HG02763 (cell line): ENCODE measurements at regions not wholly inside any gene's neighbourhood (a gene's known extent, or its start where the extent isn't known, plus 50 kb on each side); places are given as distances from the start of the nearest gene placed in this dataset.
"Not testable (repeated sequence)": the region's sequence is repeated elsewhere in the genome, so short reads cannot be mapped to it uniquely, and the experiment has no call there.

Experiments
- ATAC-seq: cut with Tn5 transposase; IDR thresholded peaks from one replicate; pipeline ENCODE4 v1.9.1; 2021; ENCODE audit warnings: mild to moderate bottlenecking, moderate library complexity; ENCODE audit not compliant: unreplicated experiment

DNA sequence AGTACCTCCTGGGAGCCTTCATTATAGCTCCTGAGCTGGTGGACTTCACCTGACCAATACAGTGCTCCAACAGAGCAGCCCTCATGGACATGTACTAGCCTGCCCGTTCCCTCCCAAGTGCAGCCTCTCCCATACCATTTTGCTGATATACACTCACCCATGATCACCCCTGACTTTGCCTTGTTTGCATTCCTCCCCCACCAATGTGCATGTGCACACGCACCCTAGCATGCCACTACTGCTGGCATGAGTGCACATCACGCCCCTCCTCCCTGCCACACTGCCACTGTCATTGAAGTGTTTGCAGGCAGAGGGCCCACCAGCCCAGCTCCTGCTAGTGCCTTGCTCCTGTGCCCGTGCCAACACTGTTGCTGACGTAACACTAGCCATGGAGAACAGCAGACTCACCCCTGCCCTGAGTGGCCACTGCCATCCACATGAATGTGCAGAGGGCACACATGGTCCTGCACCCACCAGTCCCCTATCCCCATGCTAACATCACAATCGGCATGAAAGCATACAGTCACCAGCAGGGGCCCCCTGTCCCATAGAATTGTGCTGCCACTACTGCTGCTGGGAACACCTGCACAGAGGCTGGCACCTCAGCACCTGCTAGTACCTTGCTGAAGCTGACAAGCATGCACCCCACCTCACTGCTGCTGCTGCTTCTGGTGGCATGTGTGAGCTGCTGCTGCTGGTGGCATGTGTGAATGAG lies 110.3 kb downstream of the SINHCAF start:
- ATAC-seq: no peak

GRCh38 chr12:31216479-31216878 lies 109.5 kb downstream of the SINHCAF start:
- no peak for ATAC-seq

DNA sequence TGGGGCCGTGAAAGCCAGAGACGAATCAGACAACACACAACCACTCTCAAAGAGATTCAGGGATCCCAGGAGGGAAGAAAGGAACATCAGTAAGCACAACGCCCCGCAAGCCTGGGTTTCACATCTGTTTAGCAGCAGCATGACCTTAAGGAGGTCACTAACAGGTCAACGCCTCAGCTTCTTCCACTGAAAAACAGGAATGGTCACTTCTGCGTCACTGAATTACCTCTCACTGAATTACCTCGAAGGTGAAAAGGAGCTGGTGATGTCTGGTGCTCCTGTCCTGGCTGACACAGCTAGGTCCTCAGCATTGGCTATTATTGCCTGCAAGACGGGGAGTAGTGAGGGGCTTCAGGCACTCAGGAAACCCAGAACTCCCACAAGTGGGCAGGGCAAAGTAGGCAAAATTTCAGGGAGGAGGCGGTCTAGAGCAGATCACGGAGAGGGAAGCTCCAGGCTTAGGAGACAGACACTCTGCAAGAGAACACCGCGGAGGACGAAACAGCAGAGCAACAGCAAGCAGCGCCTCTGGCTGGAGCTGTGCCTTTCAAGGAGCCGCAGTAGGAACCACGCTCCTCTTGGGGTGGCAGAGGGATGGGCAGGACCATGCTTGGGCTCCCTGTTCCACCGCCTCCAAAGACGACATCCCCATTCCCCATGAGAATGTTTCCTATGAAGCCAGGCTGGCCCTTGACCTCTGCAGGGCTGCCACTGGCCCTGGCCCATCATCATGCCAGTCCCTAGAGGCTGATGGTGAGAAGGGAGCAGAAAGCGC lies 108.4 kb downstream of the SINHCAF start:
- ATAC-seq: no peak

DNA sequence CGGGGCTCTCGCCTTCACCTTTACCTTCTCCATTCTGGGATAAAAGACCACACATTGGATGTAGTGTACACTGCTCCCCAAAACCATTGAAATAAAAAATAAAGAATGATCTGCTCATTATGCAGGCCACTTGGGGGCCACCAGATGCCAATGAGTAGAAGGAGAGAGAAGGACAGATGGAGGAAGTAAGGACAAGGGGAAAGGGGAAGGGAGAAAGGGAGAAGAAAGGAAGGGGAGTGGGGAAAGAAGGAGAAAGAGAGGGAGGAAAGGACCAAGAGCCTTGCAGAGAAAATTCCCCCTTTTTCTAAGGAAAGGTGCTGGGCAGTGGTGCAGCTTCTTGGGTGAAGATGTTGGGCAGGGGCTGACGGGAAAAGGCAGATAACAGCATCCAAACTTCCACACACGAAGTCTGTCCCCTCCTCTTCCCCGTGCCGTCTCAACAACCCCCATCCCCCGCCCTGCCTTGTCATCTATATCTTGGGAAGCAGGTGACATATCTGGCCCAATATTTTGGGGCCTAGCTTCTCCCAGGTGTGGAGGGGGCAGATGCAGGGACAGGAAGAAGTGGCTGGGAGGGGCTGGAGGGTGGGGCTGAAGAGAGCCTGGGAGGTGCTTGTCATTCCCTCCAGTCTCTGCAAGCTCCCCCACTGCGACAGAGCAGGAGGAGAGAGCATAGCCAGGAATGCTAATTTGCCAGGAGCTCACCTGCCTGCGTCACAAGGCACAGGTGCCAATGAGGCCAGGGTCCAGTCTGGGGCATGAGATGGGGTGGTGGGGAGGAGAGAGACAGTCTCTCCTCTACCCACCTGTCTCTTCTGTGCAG lies 107.5 kb downstream of the SINHCAF start:
- no peak for ATAC-seq

- ATAC-seq: no peak
Observed at GRCh38 chr12:31219521-31219920, 106.4 kb downstream of the SINHCAF start.

GRCh38 chr12:31220061-31220460 lies 105.9 kb downstream of the SINHCAF start:
- no peak for ATAC-seq

DNA sequence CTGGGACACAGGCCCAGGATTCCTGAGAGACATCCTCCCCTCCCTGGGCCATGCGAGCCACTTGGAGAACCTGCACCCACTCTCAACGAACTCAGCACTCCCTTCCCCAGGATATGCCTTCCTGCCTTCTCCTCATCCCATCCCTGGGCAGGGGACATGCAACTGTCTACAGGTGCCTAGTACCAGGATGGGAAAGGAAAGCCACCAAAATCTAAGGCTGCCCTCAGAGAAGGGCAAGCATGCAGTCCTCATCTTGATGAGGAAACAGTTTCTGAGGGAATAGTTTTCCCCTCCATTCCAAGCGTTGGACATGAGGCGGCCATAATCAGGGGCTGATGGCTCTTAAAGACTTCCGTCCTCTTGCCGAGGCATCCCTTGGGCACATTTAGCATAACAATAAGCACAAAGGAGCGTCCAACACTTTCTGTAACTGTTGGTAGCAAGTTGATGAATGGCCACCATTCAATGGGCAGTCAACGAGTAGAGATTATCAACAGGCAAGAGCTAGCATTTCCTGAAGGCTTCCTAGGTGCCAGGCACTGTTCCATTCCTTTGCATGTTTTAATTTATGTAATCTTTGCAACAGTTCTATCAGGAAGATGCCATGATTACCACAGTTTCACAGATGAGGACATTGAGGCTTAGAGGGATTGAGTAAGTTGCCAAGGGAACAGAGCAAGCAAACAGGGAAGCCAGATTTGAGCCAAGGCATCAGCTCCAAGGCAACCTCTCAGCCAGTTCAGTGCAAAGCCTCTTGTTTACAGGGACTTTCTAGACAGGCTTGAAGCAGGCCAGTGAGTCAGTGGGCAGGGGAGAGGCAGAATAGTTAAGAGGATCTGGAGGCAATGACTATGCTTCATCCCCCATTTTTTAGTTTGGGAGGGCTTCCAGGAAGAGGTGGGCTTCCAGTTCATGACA lies 105.1 kb downstream of the SINHCAF start:
- ATAC-seq: no peak

DNA sequence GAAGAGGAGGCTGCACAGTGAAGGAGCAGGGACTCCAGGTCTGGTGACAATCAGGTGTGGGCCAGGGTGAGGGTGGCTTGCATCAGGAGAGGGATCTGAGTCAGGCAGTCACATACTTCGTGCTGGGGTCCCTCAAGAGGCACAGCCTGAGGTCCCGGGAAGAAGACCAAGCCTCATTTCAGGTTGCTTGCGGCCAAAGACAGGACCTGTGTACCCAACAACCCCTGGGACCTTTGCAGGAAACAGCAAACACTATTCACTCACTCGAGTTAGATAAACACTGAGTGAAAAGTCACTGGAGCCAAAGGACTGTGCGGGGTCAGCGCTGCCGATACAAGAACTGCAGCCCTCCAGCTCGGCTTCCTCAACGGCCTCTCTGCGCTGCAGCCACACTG lies 104.4 kb downstream of the SINHCAF start:
- ATAC-seq: no peak

DNA sequence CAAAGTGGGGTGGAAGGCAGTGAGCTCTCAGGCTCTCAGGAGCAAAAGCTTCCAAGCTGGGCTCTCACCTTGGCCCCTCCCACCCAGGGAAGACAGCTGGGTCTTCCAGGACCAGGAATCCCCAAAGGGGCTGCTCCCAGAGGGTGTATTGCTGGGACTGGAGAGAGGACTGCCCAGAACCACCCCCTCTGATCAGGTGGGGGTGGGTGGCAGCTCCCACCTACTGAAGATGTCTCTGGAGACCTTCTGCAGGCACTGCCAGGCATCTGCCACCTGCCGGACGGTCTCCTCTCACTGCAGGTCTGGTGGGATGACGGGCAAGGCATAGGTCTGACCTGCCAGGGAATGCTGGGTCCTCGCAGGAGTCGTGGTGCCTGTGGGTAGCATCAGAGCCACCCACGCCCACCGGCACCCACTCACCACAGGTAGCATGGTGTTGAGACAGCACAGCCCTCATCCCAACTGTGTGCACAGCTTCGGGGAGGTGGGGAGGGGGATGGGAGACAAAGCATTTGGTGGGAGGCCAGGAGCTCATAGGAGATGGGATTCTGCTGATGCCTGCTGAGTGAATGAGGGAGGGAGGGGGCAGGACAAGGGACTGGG lies 103.2 kb downstream of the SINHCAF start:
- no peak for ATAC-seq

GRCh38 chr12:31223640-31224039 lies 102.3 kb downstream of the SINHCAF start:
- not testable (repeated sequence) for ATAC-seq

DNA sequence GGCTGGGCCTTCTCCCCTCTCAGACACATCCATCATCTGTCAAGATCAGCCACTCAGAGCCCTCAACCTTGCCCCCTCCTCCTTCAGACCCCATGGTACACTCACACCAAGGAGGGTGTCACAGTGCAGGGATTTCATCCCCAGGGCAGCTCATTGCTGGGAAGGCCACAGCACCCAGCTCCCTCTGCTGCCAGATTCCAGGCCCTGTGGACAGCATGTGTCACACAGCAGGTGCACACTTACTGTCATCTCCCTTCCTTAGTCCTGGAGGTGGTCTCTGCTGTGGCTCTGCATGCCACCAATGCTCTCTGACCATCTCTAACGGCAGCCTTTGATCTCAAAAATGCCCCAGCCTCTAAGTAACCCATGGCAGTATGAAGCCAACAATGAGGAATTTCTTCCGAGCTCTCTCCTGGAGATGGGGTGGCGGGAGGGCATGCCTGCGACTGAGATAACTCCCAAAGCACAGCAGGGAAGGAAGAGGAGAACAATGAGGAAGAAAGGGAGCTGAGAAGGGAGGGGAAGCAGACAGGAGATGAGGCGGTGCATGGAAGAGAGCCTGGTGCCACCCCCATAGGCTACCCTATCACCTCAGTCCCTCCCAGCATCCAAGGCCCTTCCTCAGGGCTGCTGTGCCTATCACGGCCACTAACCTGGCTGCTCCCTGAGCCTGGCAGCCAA lies 101.0 kb downstream of the SINHCAF start:
- no peak for ATAC-seq

GRCh38 chr12:31225656-31226535 lies 100.1 kb downstream of the SINHCAF start:
- no peak for ATAC-seq

DNA sequence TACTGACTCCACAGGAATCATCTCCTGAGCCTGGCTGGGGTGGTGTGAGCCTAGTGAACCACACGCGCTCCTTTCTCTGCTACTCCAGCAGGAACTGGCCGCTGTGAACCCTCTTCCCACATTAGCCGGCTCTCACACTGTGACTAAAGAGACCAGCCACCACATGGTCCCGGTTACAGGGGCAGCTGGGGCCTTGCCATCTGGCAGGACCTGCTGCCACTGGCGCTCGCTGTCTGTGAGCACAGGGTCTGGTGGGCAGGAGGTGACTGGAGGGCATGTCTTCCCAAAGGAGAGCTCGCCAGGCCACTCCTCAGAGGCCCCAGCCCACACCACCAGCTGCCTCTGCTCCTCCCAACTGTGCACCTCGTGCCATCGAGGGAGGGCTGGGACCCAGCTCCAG lies 99.3 kb downstream of the SINHCAF start:
- no peak for ATAC-seq

DNA sequence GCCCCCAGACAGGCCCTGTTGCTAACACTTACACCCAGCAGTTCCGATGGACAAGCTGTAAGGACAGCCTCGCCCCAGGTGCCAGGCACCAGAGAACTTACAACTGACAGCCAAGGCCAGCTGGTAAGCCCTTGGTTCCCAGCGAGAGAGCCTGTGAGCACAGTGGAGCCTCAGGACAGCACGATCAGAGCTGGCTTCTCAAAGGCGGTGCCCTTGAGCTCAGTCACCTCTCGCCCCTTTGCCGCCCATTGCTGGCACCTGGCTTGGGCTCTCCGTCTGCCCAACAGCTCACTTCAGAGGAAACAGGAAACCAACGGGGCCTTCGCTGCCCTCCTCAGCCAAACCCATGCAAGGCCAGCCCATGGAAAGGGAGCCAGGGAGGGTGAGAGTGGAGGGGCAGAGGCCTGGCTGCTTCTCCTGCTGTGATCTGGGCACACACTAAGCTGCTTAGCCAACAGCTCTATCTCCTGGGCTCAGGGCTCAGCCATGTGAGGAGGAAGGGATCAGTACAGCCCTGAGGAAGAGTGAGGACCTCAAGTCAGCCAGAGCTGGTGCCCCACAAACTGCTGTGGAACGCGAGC lies 98.5 kb downstream of the SINHCAF start:
- ATAC-seq: no peak

DNA sequence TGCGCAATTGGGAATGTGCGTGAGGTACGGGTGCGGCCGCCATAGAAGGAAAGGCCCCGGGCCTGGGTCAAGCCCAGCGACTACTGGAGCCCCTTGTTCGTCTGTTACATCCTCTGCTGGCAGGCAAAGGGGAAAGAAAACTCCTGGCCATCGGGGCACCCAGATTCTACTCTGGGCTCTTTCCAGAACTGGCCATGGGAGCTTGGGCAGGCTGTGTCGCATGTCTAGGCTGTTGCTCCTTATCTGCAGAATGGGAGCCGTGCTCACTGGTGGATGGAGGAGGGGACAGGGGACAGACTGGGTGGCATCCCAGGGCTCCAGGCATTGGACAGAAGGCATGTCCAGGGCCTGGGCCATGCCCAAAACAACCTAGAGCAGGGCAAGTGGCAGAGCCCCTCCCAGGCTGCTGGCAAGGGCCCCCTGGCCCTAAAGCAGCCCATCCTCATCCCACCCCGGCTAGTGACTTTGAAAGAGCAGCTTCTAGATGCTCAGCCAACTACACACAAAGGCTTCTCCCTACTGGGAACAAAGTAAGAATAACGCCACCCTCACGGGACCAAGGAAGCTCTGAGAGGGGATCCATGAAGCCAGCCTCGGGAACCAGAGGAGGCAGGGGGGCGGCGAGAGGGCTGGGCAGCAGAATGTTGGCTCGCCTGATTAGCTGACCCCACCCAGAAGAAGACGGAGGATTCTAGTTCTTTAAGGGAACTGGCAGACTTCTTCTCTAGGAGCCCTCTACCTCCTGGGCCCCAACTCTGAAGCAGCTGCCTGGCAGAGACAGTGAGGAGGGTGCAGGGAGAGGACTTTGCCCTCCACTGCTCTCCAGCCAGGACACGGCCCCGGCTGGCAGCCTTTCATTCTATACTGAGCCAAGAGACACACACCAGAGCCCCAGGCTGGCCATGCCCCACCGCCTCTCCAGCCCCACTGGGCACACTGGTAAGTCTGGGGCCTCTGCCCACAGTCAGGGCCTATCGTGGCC lies 96.8 kb downstream of the SINHCAF start:
- no peak for ATAC-seq

DNA sequence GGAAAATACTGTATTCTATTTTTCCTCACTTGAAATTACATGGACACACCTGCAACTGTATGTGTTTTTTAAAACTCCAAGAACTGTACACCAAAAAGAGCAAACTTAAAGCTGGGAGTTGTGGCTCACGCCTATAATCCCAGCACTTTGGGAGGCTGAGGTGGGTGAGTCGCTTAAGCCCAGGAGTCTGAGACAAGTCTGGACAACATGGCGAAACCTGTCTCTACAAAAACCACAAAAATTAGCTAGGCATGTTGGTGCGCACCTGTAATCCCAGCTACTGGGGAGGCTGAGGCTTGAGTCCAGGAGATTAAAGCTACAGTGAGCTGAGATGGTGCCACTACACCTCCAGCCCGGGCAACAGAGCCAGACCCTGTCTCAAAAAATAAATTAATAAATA lies 95.9 kb downstream of the SINHCAF start:
- no peak for ATAC-seq
